ENCODE measurements at regions not wholly inside any gene's neighbourhood (a gene's known extent, or its start where the extent isn't known, plus 50 kb on each side); places are given as distances from the start of the nearest gene placed in this dataset.

GRCh38 chr9:88661759-88662158, 126.8 kb downstream of the NXNL2 start:
- TF ChIP-seq CTCF (IDR thresholded peaks at IDR 0.05 in 8 of 11, conservative IDR thresholded peaks at IDR 0.05 in 3 of 11) (no peak), POLR2A (IDR thresholded peaks at IDR 0.05) (no peak)

Measured in spleen (tissue), 7 donors.